Activated naive CD4-positive, alpha-beta T cell treated with anti-CD3 and anti-CD28 coated beads, Interleukin-2, amount 50 U/mL, for 24 hours (primary cell): ENCODE measurements at regions not wholly inside any gene's neighbourhood (a gene's known extent, or its start where the extent isn't known, plus 50 kb on each side); places are given as distances from the start of the nearest gene placed in this dataset.

Source experiments
- H3K27ac Mint-ChIP-seq: one replicate; pipeline ENCODE4 v1.8.0; 2021; ENCODE audit warnings: mild to moderate bottlenecking, mixed read lengths
- H3K27me3 Mint-ChIP-seq: one replicate; pipeline ENCODE4 v1.8.0; 2021; ENCODE audit warnings: mixed read lengths
- H3K36me3 Mint-ChIP-seq: one replicate; pipeline ENCODE4 v1.8.0; 2021; ENCODE audit warnings: mixed read lengths
- H3K4me1 Mint-ChIP-seq: one replicate; pipeline ENCODE4 v1.8.0; 2021; ENCODE audit warnings: mixed read lengths
- H3K4me3 Mint-ChIP-seq: one replicate; pipeline ENCODE4 v1.8.0; 2021; ENCODE audit warnings: mild to moderate bottlenecking, mixed read lengths
- H3K9me3 Mint-ChIP-seq: one replicate; pipeline ENCODE4 v1.8.0; 2021; ENCODE audit warnings: mixed read lengths

GRCh38 chr12:61798778-61799177 lies 461.4 kb upstream of the USP15 start:
- H3K9me3 Mint-ChIP-seq: no peaks in the 10 kb centered on the region
- no peaks in the 10 kb centered on the region for H3K36me3 Mint-ChIP-seq
- no peaks in the 10 kb centered on the region for H3K27me3 Mint-ChIP-seq
- no peak overlapping the region for H3K4me3 Mint-ChIP-seq
- H3K27ac Mint-ChIP-seq: no peak overlapping the region
- no peaks in the 10 kb centered on the region for H3K4me1 Mint-ChIP-seq

- no peak overlapping the region for H3K27ac Mint-ChIP-seq
- H3K4me1 Mint-ChIP-seq: no peaks in the 10 kb centered on the region
- no peaks in the 10 kb centered on the region for H3K36me3 Mint-ChIP-seq
- no peaks in the 10 kb centered on the region for H3K27me3 Mint-ChIP-seq
- H3K4me3 Mint-ChIP-seq: no peak overlapping the region
- peaks cover 15% of the 10 kb centered on the region for H3K9me3 Mint-ChIP-seq
Observed at GRCh38 chr12:61804301-61804700, 455.9 kb upstream of the USP15 start.

DNA sequence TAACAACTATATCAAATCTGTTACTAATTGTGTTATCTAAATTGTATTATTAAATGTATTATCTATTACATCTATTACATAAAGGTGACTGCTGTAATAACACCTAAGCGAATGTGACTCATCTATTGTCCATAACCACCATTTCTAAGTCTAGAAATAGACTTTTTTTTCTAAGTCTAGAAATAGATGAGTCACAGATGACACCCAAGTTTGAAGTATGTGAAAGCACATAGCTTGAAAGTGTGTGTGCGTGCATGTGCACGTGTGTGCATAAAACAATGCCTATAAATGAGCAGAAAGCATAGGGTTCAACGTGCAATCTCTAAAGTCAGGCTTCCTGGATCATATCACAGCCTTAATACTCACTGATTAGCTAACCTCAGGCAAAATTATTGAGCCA lies 451.3 kb upstream of the USP15 start:
- Mint-ChIP-seq H3K4me3 (no peak overlapping the region), H3K27ac (no peak overlapping the region), H3K9me3 (peaks cover 20% of the 10 kb centered on the region), H3K4me1 (no peaks in the 10 kb centered on the region), H3K36me3 (no peaks in the 10 kb centered on the region), H3K27me3 (no peaks in the 10 kb centered on the region)

DNA sequence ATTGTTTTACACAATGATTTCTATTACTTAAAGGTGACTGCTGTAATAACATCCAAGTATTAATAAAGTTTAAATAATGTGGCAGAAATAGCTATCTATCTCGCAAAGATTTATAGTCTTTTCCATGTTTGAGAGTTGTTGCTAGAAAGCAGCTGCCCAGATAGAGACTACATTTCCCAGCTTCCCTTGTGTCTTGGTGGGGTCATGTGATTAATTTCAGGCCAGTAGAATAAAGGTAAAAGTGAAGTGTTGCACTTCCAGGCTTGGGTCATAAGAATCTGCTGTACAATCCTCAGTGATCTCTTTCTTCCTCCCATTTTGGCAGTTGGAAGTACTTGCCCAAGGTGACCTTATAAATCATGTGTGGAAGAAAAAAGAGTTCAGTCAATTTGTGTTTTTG lies 449.7 kb upstream of the USP15 start:
- no peaks in the 10 kb centered on the region for H3K36me3 Mint-ChIP-seq
- peaks cover 20% of the 10 kb centered on the region for H3K9me3 Mint-ChIP-seq
- H3K27ac Mint-ChIP-seq: no peak overlapping the region
- H3K27me3 Mint-ChIP-seq: no peaks in the 10 kb centered on the region
- H3K4me3 Mint-ChIP-seq: no peak overlapping the region
- no peaks in the 10 kb centered on the region for H3K4me1 Mint-ChIP-seq

DNA sequence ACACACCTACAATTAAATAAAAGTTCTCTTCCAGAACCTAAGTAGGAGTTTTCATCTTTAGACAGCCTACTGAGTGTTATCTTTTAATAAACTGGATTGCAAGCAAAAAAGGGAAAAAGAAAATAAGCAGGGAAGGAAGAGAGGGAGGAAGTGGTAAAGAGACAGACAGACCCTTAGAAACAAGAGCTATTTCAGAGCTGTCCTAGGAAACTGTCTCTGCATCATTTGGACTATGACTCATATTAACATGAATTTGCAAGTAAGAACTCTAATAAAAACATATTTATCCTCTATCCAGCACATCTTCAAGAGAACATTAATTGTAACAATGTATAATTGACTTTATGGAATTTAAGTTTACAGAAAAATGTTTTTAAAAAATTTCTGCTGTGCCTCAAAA lies 438.8 kb upstream of the USP15 start:
- no peak overlapping the region for H3K27ac Mint-ChIP-seq
- H3K36me3 Mint-ChIP-seq: no peaks in the 10 kb centered on the region
- no peaks in the 10 kb centered on the region for H3K9me3 Mint-ChIP-seq
- H3K4me3 Mint-ChIP-seq: no peak overlapping the region
- no peaks in the 10 kb centered on the region for H3K4me1 Mint-ChIP-seq
- no peaks in the 10 kb centered on the region for H3K27me3 Mint-ChIP-seq

DNA sequence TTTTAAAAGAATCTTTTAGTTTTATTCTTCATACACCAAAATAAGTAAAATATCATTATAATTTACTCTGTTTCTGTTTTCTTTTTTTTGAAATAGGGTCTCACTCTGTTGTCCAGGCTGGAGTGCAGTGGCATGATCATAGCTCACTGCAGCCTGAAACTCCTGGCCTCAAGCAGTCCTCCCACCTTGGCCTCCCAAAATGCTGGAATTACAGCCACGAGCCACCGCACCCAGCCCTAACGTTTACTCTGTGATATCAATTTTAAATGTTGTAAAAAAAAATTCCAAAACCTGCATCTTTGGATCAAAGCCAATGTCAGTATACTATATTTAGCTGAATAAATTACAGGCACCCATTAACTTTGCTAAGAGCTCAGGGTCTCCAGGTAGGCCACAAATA lies 437.1 kb upstream of the USP15 start:
- H3K36me3 Mint-ChIP-seq: no peaks in the 10 kb centered on the region
- H3K27ac Mint-ChIP-seq: no peak overlapping the region
- H3K27me3 Mint-ChIP-seq: peaks cover 2% of the 10 kb centered on the region
- no peak overlapping the region for H3K4me3 Mint-ChIP-seq
- no peaks in the 10 kb centered on the region for H3K4me1 Mint-ChIP-seq
- no peaks in the 10 kb centered on the region for H3K9me3 Mint-ChIP-seq

- H3K9me3 Mint-ChIP-seq: no peaks in the 10 kb centered on the region
- no peak overlapping the region for H3K27ac Mint-ChIP-seq
- no peaks in the 10 kb centered on the region for H3K36me3 Mint-ChIP-seq
- no peaks in the 10 kb centered on the region for H3K27me3 Mint-ChIP-seq
- H3K4me3 Mint-ChIP-seq: no peak overlapping the region
- H3K4me1 Mint-ChIP-seq: no peaks in the 10 kb centered on the region
Observed at GRCh38 chr12:61846765-61847164, 413.4 kb upstream of the USP15 start.

- Mint-ChIP-seq H3K4me1 (no peaks in the 10 kb centered on the region), H3K27me3 (peaks cover 2% of the 10 kb centered on the region), H3K4me3 (no peak overlapping the region), H3K36me3 (no peaks in the 10 kb centered on the region), H3K9me3 (no peaks in the 10 kb centered on the region), H3K27ac (no peak overlapping the region)
Observed at GRCh38 chr12:61848893-61849292, 411.3 kb upstream of the USP15 start.

DNA sequence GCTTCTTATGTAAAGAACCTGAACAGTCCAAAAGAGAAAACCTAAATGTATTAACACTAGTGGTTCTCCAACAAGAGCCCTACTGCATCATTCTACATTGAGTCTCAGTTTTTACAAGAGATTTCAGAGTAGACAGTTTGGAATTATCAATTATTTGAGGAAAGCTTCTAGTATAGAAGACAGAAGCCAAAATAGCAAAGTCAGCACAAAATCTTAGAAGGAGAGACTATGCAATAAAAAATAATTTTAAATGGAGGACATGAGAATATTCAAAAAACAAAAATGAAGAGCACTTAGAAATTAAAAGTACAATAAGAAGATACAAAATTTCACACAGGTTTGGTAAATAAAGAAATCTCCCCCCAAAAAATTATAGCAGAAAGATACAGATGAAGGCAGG lies 406.3 kb upstream of the USP15 start:
- H3K27ac Mint-ChIP-seq: no peak overlapping the region
- H3K36me3 Mint-ChIP-seq: no peaks in the 10 kb centered on the region
- H3K27me3 Mint-ChIP-seq: peaks cover 2% of the 10 kb centered on the region
- H3K4me1 Mint-ChIP-seq: no peaks in the 10 kb centered on the region
- H3K4me3 Mint-ChIP-seq: no peak overlapping the region
- no peaks in the 10 kb centered on the region for H3K9me3 Mint-ChIP-seq

- no peak overlapping the region for H3K27ac Mint-ChIP-seq
- H3K4me3 Mint-ChIP-seq: no peak overlapping the region
- no peaks in the 10 kb centered on the region for H3K36me3 Mint-ChIP-seq
- peaks cover 2% of the 10 kb centered on the region for H3K27me3 Mint-ChIP-seq
- H3K4me1 Mint-ChIP-seq: no peaks in the 10 kb centered on the region
- no peaks in the 10 kb centered on the region for H3K9me3 Mint-ChIP-seq
Observed at GRCh38 chr12:61854902-61855301, 405.3 kb upstream of the USP15 start.

- H3K36me3 Mint-ChIP-seq: no peaks in the 10 kb centered on the region
- H3K27me3 Mint-ChIP-seq: no peaks in the 10 kb centered on the region
Observed at GRCh38 chr12:61857968-61858367, 402.2 kb upstream of the USP15 start.

DNA sequence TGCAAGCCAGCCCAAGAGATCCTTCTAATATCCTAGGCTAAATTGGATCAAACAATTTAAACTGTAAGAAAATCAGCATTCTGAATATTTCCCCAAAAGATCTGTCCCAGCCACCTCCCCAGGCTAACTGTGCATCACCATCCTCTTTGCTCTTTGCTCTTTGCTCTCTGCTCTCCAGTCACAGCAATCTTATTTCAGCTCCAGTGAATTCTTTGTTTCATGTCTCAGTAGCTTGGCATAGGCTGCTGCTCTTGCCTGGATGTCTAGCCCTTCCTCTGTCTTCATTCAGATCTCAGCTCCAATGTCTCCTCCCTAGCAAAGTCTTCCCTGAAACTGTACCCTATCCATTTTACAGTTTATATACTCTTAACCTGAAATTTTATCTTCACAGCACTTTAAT lies 399.8 kb upstream of the USP15 start:
- Mint-ChIP-seq H3K9me3 (no peaks in the 10 kb centered on the region), H3K4me1 (no peaks in the 10 kb centered on the region), H3K36me3 (no peaks in the 10 kb centered on the region), H3K27me3 (no peaks in the 10 kb centered on the region), H3K27ac (no peak overlapping the region), H3K4me3 (no peak overlapping the region)

More at GRCh38 chr12:61857968-61858367, 402.2 kb upstream of the USP15 start:
- Mint-ChIP-seq H3K9me3 (no peaks in the 10 kb centered on the region), H3K4me1 (no peaks in the 10 kb centered on the region), H3K27ac (no peak overlapping the region), H3K4me3 (no peak overlapping the region)

GRCh38 chr12:61862986-61863385 lies 397.2 kb upstream of the USP15 start:
- Mint-ChIP-seq H3K27ac (no peak overlapping the region), H3K9me3 (no peaks in the 10 kb centered on the region), H3K4me1 (no peaks in the 10 kb centered on the region), H3K27me3 (no peaks in the 10 kb centered on the region), H3K36me3 (no peaks in the 10 kb centered on the region), H3K4me3 (no peak overlapping the region)

DNA sequence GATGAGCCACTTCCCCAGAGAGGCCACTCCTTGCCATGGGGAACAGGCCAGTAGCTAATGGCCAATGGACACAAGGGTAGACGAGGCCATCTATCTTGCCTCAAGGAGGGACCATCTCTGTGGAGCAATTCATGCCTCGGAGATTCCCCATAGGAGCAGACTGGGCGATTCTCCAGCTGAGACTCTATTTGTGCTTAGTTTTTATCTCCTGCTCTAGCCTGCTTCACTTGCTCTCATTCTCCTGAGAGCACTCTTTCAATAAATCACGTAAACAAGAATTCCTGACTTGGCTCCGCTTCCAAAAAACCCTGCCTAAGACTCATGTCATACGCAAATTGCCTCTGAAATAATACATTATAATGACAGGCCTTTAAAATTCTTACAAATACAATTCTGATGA lies 396.4 kb upstream of the USP15 start:
- no peaks in the 10 kb centered on the region for H3K27me3 Mint-ChIP-seq
- no peak overlapping the region for H3K27ac Mint-ChIP-seq
- no peaks in the 10 kb centered on the region for H3K4me1 Mint-ChIP-seq
- no peak overlapping the region for H3K4me3 Mint-ChIP-seq
- no peaks in the 10 kb centered on the region for H3K36me3 Mint-ChIP-seq
- no peaks in the 10 kb centered on the region for H3K9me3 Mint-ChIP-seq

DNA sequence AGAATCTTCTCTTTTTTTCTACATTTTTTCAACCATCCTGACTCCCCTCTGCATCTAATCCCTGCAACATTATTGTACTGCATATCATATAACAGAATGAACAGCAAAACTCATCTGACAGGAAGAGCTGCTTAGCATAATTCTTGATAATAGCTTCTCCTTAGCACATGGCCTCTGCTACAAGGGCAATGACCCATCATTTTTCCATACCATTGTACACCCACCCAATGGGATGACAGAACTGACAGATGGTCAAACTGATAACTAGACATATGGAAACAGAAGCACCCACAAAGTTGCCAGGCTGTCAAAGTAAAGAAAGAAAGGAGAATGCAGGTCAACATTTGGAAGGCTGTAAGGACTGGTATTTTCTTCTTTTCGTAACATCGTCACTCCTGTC lies 390.4 kb upstream of the USP15 start:
- H3K9me3 Mint-ChIP-seq: no peaks in the 10 kb centered on the region
- H3K36me3 Mint-ChIP-seq: peaks cover 4% of the 10 kb centered on the region
- no peaks in the 10 kb centered on the region for H3K27me3 Mint-ChIP-seq
- H3K4me3 Mint-ChIP-seq: no peak overlapping the region
- H3K27ac Mint-ChIP-seq: no peak overlapping the region
- H3K4me1 Mint-ChIP-seq: no peaks in the 10 kb centered on the region

DNA sequence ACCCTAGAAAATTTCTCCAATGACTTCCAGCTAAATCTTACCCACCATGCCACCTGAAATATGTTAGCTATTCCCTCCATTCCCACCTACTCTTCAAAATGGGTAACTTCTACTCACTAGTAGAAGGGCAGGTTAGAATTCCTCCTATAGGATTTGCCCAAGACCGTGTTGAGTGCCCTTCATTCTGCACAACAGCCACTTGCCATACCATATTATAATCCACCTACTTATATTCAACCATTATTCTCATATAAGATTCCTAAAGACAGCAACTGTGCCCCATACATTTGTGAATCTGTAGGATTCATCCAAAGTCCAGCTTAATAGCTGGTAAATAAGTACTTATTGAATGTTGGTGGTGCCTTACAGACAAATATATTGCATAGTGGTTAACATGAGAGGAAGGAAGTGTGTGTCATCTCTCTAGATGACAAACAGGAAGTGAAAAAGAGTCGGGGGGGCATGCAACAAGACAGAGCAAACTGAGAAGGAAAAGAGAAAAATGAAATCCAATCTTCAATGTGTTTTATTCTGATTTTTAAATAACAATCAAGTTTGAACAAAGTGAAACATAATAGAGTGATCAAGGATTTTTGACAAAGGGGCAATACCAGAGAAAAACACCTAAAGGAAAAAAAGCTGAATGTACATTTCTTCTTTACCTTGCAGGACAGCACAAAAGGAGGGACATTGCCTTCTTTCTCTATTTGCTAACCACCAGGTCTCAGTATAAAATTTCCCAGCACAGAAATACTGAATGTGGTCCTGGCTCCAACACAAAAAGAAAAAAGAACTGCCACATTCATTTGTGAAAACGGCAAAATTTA lies 389.3 kb upstream of the USP15 start:
- Mint-ChIP-seq H3K4me3 (no peak overlapping the region), H3K27ac (no peak overlapping the region), H3K36me3 (peaks cover 4% of the 10 kb centered on the region)

DNA sequence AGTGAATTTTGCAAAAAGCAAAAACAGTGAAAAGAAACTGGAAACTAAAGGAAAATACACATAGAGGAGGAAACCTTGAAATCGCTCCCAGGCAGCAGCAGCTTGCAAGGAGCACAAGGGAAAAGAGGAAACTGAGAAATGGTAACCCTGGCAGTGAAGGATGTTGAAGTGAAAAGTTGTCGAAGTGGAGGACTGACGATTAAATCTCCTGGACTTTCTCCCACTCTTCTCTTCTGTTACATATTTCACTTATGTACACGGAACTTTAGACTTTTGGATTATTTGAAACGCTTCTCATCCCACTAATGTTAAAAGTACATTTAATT lies 388.8 kb upstream of the USP15 start:
- H3K27ac Mint-ChIP-seq: no peak overlapping the region
- H3K36me3 Mint-ChIP-seq: peaks cover 4% of the 10 kb centered on the region
- H3K9me3 Mint-ChIP-seq: no peaks in the 10 kb centered on the region
- no peaks in the 10 kb centered on the region for H3K4me1 Mint-ChIP-seq
- H3K27me3 Mint-ChIP-seq: no peaks in the 10 kb centered on the region
- no peak overlapping the region for H3K4me3 Mint-ChIP-seq

More for the DNA sequence above, 389.3 kb upstream of the USP15 start:
- H3K27me3 Mint-ChIP-seq: no peaks in the 10 kb centered on the region
- no peaks in the 10 kb centered on the region for H3K4me1 Mint-ChIP-seq
- no peaks in the 10 kb centered on the region for H3K9me3 Mint-ChIP-seq
